Activated T-cell treated with anti-CD3 and anti-CD28 coated beads, Interleukin-2, amount 50 U/mL, for 48 hours (primary cell): ENCODE measurements at regions not wholly inside any gene's neighbourhood (a gene's known extent, or its start where the extent isn't known, plus 50 kb on each side); places are given as distances from the start of the nearest gene placed in this dataset.
A peak's percentile ranks its signal among the peaks of the same experiment; 100 is the strongest.
"Not testable (repeated sequence)": the region's sequence is repeated elsewhere in the genome, so short reads cannot be mapped to it uniquely, and the experiment has no call there.

Experiments used
- DNase-seq, 2 experiments: peaks; one replicate each; pipeline ENCODE4 v3.0.0-alpha.2; 2020

- DNase-seq, result not testable (repeated sequence)
Observed at GRCh38 chr5:119299242-119299614, 56.6 kb upstream of the TNFAIP8 start.

DNA sequence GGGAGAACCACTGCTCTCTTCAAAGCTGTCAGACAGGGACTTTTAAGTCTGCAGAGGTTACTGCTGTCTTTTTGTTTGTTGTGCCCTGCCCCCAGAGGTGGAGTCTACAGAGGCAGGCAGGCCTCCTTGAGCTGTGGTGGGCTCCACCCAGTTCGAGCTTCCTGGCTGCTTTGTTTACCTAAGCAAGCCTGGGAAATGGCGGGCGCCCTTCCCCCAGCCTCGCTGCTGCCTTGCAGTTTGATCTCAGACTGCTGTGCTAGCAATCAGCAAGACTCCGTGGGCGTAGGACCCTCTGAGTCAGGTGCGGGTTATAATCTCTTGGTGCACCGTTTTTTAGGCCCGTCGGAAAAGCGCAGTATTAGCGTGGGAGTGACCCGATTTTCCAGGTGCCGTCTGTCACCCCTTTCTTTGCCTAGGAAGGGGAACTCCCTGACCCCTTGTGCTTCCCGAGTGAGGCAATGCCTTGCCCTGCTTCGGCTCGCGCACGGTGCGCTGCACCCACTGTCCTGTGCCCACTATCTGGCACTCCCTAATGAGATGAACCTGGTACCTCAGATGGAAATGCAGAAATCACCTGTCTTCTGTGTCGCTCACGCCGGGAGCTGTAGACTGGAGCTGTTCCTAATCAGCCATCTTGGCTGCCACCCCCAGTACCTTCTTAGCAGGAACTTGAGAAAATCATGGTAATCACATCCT, 56.1 kb upstream of the TNFAIP8 start:
- DNase-seq, result peak; percentile 87 to 90

DNA sequence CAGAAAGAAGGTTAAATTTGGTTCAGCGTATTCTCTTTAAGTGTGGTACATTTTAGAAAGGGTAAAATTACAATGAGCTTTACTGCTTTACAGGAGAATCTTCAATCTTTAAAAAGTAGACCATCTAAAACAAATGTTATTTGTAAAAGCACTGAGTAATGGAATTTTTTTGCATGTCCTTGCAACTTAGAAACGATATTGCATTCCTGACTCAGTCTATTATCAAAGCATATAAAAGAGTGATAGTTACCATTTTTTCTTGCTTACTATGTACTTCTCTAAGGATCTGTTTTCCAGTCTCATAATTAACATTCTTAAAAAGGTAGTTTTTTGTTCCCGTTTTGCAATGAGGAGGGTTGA, 55.5 kb upstream of the TNFAIP8 start:
- DNase-seq, result no peak

DNA sequence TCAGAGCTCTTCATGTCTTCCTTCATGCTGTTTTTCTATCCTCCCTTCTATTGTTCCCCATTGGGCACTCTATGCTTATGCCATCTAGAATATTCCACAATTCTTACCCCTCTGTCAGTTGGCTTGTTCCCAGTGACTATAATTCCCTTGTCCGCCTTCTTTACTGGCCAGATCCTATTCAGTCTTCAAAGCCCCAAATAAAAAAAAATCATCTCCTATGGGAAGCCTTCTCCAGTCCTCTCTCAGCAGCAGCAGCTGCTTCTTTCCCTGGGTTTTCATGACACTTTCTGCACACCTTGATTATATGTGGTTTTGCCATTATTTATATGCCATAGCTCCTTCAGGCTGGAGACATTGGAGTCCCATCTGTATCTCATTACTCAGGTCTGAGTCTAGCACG, 54.6 kb upstream of the TNFAIP8 start:
- DNase-seq, result no peak

GRCh38 chr5:119301906-119302305, 53.9 kb upstream of the TNFAIP8 start:
- DNase-seq, result no peak

GRCh38 chr5:119302449-119302848, 53.4 kb upstream of the TNFAIP8 start:
- DNase-seq, result no peak

DNA sequence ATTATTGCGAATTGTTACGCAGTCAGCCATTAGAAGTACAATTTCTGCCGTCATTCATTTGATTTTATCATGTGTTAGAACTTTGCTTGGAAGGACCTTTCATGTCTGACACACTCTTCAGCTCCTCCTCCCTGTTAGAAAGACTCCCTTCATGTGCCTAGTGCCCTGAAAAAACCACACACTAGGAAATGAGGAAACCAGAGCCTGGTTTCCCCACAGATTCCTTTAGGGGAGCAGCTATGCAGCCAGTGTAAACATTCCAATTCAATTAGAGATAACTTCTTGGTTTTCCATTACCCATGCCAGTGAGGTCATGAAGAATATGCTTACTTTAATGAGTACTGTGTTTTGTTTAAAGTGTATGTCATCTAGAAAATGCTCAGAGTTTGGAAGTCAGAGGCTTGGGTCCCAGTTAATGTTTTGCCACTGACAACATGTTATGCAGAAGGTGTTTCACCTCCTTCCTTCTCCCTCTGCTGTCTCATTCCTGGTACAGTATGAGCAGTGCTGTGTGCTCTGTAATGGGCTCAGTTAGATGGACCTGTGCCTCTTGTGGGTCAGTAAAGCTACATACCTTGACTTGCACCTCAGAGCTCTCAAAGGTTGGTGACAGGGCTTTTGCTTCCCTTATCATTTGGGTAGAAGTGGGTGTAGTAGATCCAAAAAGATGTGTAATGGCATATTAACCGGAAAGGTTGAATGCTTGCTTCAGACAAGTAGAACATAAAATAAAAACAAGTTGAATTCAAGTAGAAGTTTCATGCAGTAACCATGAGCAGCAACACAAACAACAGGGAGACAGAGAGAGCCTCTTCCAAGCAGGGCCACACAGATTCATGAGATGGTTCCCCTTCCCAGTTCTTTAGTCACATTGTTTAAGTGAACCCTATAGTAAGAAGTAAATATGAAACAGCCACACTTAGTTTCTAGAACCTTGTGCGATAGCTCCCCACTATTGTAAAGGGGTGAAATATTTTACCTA, 52.6 kb upstream of the TNFAIP8 start:
- no peak for DNase-seq

DNA sequence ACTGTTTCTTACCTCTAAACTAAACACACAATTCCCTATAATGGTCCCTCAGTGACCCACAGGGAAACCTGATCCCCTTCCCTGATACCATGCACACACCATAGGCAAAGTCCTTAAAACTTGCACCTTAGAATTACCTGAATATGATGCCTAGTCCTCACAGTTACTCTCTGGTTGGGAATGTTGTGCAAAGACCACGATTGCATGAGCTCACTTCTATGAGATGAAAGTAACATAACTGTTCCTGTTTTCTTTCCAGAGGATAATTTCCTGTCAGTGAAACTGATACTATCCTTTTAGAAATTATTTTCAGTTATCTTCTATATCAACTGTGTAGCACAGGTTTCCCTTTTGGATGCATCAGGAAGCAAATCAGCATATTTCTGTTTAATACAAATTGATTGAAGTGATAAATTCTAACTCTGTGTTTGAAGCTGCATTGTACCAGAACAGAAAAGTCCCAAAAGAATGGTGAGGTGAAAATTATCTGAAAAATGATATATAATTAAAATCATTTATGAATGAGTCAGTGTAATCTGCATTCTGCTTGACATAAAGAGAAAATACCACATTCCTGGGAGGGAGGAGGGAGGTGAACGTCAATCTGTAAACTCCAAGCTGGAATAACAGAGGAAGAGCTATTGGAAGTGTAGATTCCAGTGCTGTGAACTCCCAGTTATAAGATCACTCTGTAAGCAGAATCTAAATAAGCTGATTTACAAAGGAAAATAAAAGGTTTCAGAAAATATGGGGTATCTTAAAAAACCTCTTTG, 51.2 kb upstream of the TNFAIP8 start:
- DNase-seq, result no peak
